A549 (cell line): ENCODE measurements at regions not wholly inside any gene's neighbourhood (a gene's known extent, or its start where the extent isn't known, plus 50 kb on each side); places are given as distances from the start of the nearest gene placed in this dataset.

Experiments
- BHLHE40 ChIP-seq: IDR thresholded peaks from 2 replicates; pipeline ENCODE4 v1.6.1; 2012; ENCODE audit warnings: low read depth, low read length, inconsistent platforms
- CHD2 ChIP-seq: fragments of 150-350 bp; IDR thresholded peaks from 2 replicates; pipeline ENCODE4 v1.6.1; 2014; ENCODE audit warnings: low read length; ENCODE audit not compliant: partially characterized antibody
- CTCF ChIP-seq: fragments of >200 bp; sonication (Bioruptor Twin); formaldehyde crosslinking; IDR thresholded peaks from 3 replicates; pipeline ENCODE4 v1.5.1; 2016
- GATA3 ChIP-seq: IDR thresholded peaks from 2 replicates; pipeline ENCODE4 v1.6.1; 2012; ENCODE audit warnings: borderline replicate concordance
- JUNB ChIP-seq: fragments of >200 bp; sonication (Bioruptor Twin); formaldehyde crosslinking; IDR thresholded peaks from 2 replicates; pipeline ENCODE4 v1.6.1; 2016
- POLR2A ChIP-seq: IDR thresholded peaks from 2 replicates; pipeline ENCODE4 v1.6.1; 2012; ENCODE audit warnings: mild to moderate bottlenecking, low read length
- SMC3 ChIP-seq: fragments of >200 bp; sonication (Bioruptor Twin); formaldehyde crosslinking; IDR thresholded peaks from 3 replicates; pipeline ENCODE4 v1.6.1; 2018; ENCODE audit warnings: inconsistent platforms

- TF ChIP-seq BHLHE40 (no peak), CTCF (no peak), SMC3 (no peak), POLR2A (no peak), JUNB (no peak), CHD2 (no peak), GATA3 (no peak)
Measured at GRCh38 chr14:101097109-101097793, 193.7 kb upstream of the RTL1 start.
